Fibroblast of gingiva (primary cell): ENCODE measurements at regions not wholly inside any gene's neighbourhood (a gene's known extent, or its start where the extent isn't known, plus 50 kb on each side); places are given as distances from the start of the nearest gene placed in this dataset.

Experiments
- DNase-seq: peaks from one replicate; pipeline ENCODE4 v3.0.0-alpha.2; 2011; ENCODE audit warnings: low read depth

DNA sequence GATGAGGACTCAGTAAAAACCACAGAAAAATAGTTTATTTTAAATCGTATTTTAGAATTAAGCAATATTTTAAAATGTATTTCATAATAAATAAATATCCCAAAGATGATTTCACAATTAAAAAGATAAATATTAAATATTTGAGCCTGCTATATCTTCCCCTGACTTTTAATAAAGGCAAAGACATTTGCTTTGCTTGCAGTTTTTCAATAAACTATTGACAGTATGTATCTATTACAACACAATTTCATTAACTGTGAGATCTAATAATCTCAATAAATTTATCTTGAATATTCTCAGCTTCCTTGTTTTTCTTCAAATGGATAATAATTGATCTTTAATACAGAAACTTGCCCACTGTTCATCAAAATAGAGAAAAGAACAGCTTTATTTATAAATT is 186.2 kb upstream of the TARS1 start:
- no peak for DNase-seq

DNA sequence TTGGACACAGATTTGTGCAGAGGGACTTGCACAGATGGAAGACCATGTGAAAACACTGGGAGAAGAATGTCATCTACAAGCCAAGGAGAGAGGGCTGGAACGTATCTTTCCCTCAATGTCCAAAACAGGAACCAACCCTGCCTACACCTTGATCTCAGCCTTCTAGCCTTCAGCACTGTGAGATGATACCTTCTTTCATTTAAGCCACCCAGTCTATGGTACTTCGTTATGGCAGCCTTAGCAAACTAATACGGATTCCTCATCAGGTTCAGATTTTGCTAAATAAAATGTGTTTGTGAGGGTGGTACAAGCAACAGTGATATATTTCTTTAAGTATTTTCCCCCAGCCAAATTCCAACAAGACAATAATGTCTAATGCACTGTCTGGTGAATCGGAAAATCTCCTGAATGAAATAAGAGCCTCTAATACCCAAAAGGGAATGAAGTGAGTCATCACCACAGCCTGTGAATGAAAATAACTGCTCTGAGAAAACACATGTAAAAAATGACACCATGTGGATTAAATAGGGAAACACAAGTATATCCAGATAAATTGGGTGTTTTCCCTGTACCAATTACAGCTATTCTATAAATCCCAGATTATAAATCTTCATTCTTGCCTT is 182.8 kb upstream of the TARS1 start:
- DNase-seq: peak; percentile 77

DNA sequence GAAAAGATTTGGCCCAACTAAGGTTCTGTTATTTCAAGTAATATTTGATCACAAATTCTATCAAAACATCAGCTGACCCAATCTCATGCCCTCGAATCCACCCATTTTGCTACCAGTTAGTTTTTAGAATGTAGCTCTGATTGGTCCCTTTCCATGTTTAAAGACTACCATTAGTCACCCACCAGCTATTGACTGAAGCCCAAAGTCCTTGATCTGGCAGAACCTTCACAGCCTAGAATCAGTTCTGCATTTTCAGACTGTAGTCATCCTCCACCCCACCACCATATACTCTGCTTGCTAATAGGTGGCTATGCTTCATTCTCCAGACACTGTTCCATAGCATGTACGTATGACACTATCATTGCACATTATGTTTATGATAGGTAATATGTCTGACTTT is 182.2 kb upstream of the TARS1 start:
- DNase-seq: no peak

DNA sequence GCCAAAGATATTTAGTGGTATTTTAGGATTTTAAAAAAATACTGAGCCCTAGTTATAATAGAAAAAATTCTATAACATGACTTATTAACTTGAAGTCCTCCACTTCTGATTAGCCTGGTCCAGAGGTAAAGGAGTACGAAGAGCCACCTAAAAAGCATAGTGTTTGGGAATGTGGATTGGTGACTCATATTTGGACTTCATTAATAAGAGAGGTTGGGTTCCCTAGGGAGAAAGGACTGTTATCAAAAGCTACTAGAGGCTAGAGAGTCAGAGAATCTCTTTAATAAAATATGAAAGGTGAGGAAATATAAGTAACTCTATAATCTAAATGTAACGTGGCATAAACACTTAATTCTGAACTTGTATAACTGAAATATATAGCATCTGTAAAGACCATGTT is 180.7 kb upstream of the TARS1 start:
- DNase-seq: no peak

DNA sequence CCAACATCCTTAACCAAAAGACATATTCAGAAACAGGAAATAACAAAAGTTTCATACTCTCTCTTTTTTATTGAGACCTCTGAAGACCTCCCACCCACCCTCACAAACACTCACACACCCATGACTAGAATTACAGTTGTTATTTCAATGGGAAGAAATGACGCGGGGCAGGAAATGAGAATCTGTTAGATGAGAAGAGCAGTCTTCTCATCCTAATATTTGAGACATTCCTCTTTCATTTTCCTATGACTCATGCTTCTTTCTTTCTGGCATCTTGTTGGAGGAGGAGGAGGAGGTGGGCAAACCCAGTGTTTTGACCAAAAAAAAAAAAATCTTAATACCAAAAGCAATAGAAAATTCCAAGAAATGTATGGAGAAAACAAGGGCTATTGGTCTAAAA is 179.5 kb upstream of the TARS1 start:
- peak; percentile 37 for DNase-seq

DNA sequence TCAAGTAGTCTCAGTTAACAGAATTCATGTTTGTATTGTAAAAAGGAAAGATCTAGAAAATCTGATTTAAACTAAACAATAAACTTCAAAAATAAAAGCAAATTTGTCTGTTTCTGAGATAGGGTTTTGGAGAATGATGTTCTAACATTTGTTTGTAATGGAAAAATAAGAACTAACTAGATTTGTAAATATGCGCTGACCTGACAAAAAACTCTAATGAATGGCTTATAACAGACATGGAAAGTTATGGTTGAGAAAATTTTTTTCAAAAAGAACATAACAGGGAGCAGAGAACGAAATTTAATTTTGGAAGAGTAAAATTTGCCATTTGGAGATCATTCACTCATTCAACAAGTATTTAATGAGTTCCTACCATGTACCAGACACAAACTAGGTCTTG is 179.0 kb upstream of the TARS1 start:
- no peak for DNase-seq

DNA sequence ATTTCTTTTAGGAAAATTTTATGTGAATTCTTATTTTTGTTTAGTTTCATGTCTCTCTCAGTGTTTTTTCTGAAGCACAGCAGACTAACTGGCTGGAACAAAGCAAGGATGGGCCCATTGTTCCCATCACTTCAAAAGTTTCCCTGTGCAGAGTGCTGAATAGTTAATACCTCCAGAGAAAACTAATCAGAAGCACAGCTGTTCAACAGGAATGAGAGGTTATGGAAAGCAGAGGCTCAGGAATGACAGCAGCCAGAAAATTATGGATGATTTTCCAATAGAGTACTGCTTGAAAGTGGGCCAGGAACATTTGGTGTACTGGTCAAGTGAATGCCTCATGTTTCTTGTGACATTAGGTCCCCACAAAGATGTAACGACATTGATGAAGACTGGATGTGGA is 173.0 kb upstream of the TARS1 start:
- DNase-seq: no peak

DNA sequence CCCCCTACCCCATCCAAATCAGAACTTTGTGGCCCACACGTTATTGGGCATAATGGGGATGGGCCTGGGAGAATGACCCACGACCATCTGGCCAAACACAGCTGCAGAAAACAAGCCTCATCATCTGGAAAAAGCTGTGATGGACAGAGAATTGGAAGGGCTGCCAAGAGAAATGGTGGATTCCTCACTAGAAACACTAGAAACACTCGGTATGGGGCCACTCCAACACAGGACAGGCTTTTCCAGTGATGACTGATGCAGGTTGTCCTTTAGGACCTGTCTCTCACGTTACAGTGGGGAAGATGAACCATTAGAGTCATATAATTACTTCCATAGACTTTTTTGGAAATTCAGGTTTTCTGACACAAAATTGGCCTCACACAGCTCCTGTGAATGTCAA is 172.4 kb upstream of the TARS1 start:
- no peak for DNase-seq

DNA sequence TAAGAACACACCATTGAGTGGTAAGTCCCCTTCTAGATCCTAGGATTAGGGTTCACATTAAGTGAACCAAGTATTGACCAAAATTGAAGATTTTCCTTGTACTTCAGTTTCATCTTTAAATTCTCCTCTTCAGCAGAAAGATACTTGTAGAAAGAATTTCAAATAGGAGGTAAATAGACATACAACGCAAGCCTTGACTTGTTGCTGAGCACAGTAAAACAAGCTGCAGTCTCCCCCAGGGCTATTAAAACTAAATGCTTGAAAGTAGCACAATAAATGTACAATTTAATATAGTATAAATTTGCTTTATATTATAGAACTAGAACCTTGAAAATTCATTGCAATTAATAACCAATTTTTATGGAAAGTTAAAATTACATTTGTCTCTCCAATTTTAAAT is 170.1 kb upstream of the TARS1 start:
- DNase-seq: no peak

DNA sequence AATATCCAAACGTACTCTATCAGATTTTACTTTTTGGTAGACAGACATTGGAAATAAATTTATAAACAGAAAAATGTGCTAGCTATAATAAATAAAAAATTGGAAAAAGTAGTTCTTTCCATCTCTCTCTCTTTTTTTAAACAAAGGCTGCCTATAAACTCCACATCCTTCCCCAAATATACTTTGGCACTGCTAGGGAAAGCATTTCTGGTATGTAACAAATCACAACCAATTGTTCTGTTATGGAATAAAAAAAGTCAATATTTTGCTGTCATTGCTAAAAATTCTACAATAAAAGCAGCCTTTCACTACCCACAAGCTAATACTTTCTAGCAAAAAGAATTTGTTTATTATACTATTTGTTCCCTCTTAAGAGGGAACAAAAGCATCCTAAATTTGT is 169.2 kb upstream of the TARS1 start:
- DNase-seq: peak; percentile 8

DNA sequence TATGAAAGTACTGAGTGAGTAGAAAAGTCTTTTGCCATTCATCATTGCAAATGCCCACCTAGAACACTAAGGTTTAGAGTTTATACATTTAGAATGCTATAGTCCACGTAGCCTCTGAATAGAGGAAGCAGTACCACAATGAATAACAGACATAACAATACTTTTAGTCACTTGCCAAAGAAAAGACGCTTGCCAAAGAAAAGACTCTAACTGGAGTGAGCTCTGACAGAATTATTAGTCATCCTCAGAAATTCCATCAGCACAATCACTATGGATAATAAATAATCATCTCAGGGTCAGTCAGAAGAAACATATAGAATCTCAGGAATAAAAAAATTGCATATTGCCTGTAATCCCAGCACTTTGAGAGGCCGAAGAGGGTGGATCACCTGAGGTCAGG is 168.5 kb upstream of the TARS1 start:
- peak; percentile 79 for DNase-seq

DNA sequence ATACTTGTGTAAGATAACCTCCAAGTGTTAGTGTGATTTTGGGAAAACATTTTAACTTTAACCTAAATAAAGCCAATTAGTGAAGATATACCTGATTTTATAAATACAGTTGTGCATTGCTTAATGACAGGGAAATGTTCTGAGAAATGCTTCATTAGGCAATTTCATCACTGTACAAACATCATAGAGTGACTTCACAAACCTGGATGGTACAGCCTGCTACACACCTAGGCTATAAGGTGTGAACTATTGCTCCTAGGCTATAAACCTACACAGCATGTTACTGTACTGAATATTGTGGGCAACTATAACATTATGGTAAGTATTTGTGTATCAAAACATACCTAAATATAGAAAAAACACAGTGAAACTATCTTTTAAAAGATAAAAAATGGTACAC is 166.8 kb upstream of the TARS1 start:
- no peak for DNase-seq

DNA sequence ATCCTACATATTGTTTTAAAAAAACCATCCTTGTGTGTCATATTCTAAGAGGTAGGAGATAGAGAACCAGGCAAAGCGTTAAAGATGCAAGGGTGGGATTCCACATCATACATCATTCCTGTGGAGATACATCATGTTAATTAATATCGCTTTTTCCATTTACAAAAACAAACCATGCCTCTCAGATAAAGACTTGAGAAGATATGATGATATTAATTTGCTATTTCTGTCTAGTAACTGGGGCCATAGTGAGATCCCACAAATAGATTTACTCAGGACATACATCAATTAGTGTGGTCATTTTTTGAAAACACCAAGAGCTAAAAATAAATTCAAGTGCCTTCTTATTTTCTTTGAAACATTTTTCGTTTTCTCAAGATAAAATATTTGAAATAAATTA is 165.4 kb upstream of the TARS1 start:
- DNase-seq: no peak

DNA sequence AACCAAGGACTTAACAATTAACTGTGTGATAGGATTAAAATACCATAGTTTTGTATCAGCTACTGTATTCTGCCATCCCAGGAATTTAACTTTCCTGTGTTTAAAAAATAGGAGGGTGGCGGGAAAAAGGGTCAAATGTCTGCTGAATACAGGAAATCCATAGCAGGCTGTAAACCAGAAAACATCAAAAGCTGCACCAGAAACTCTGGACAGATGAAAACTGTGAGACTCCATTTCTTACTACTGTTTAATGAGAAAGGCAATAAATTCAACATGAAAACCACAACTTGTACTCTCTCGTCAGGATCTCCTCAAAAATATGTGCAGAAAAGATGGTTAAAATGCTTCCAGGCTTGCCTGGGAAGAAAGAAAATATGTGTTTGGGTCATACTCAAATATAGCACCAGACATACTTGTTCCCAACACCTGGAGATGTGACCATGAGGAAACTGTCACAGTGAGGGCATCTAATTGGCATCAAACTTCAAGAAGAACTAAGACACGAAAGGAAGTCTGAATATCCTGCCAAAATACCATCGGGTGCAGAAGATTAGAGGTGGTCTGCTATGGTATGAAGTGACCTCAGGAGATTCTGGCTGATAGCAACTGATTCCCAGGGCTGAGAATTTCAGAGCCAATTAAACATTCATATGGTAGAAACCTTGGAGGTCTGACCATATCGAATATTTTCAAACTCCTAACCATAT is 164.7 kb upstream of the TARS1 start:
- no peak for DNase-seq

DNA sequence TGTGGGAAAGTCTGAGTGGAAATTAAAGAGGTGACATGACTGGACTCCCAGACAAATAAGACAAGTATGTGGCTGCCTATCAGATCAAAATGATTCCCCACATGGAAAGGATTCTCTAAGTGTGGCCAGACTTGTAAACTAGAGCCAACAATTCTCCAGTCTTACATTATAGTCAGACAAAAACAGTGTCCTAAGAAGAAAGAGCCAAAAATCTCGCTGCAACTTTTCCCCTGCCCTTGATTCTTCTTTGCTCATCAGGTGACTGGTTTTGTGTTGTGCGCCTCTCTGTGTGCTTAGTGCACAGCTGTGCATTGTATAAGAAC is 164.2 kb upstream of the TARS1 start:
- no peak for DNase-seq

DNA sequence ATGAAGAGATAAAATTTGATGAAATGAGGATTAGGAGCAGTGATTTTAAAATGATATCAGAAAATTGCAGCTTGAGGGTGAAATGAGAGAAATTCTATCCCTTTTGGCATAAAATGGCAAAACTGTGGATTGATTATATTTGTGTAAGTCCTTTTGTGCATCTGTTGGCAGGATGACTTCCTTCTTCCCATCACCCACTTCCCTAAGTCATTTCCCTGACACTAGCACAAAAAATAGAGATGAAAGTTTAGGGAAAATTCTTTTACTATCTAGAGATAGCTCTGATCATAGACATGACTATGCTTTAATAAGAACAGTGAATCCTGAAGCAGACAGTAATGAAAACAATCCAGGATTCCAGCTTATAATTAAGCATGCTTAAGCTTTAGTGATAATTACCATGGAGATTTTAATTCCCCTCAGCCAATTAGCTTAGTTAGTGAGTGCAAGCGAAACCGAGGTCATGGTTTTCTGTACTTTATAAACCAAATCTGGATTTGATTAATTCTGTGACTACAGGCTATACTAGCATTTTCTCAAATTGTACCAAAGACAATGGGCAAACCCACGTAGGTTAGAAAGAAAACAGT is 163.6 kb upstream of the TARS1 start:
- DNase-seq: no peak

DNA sequence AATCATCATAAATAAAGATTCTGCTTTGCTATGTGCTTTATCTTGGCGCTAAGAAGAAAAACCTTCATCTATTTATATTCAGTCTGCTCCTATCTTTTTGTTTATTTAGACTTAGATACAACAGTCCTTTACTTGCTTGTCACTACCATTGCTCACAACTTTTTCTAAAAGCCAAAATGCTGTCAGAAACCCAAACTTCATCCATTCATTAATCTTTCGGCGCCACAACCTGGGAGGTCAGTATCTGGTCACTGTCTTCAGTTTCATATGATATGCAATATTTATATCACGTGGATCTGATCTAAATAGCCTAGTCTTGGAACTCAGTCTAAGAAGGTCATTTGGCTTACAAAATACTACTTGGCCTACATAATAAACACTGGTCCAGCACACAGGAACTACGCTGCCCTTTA is 159.3 kb upstream of the TARS1 start:
- no peak for DNase-seq

DNA sequence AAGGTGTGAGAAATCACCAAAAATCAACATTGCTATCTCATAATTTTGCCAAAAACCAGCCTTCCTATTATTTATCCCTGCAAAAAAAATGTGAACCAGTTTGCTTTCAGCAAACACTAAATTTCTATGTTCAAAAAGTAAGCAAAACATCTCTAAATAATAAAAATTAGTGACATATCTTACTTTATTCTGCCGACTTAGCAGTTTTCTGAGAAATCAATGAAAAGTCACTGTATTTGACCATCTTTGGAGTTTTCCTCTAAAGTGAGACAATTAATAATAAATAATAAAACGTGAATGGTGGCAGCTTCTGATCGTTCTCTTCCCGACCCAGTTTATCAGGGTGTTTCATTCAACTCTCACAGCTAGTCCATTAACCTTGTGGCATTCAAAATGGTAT is 158.6 kb upstream of the TARS1 start:
- DNase-seq: no peak

DNA sequence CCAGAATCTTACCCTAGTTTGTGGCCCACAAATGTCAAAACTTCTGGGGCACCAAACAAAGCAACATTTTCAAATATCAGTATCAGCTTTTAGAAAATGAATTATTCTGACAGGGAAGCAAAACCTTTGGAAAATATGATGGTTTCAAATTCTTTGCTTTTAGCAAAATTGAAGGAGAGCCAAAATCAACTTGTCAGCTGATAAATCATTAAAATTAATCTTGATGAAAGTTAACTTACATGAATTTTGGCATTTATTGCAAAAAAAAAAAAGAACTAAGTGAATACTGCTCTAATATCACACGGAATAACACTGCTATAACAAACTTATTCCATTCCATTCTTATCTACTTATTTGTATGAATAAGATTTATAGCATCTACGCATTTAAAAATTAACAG is 158.1 kb upstream of the TARS1 start:
- no peak for DNase-seq

DNA sequence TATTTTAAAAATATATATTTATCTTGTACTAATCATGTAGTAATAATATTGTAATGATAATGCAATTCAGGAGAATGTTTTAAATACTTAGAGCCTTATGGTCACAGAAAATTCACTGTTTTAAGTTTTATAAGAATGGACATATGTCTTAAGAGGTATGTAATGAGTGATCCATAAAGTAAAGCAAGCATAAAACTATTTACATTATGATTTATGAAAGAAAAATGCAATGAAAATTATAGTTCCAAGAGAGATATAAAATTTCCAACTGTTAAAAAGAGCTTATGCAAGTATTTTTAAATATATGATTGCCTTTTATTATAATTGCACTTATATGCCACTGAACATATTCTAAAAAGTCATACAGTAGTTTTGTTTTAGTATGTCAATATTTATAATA is 157.5 kb upstream of the TARS1 start:
- DNase-seq: no peak

DNA sequence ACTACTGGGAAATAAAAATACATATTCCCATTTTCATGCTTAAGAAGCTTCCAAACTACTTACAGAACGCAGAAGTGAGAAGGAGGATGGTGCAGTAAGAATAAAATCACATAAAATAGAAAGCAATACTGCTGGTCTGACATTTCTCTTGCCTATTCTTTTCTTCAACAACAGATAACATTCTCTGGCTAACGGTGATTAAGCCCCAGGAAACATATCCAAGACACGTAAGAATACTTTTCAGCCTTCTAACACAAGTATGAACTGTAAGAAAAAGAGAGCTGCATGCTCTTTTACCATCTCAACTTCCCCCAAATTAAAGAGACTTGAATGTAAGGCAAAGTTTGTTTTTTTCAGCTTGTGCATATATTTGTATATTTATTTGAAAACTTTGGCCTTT is 156.1 kb upstream of the TARS1 start:
- DNase-seq: no peak

DNA sequence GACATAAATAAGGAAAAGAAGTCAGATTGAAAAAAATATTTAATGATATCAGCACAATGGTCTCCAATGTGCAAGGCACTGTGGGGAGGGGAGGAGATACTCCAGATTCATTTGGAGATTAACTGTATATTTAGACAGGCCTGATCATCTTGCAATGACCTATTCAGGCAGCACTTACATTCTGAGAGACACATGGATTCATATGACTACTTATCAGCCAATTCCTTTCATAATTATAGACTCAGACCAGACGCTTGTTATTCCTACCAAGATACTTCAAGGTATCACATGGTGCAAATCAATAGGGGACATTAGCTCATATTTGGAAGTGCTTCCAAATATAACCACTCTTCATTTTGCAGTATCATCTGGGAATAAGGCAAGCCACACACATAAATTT is 153.5 kb upstream of the TARS1 start:
- no peak for DNase-seq

DNA sequence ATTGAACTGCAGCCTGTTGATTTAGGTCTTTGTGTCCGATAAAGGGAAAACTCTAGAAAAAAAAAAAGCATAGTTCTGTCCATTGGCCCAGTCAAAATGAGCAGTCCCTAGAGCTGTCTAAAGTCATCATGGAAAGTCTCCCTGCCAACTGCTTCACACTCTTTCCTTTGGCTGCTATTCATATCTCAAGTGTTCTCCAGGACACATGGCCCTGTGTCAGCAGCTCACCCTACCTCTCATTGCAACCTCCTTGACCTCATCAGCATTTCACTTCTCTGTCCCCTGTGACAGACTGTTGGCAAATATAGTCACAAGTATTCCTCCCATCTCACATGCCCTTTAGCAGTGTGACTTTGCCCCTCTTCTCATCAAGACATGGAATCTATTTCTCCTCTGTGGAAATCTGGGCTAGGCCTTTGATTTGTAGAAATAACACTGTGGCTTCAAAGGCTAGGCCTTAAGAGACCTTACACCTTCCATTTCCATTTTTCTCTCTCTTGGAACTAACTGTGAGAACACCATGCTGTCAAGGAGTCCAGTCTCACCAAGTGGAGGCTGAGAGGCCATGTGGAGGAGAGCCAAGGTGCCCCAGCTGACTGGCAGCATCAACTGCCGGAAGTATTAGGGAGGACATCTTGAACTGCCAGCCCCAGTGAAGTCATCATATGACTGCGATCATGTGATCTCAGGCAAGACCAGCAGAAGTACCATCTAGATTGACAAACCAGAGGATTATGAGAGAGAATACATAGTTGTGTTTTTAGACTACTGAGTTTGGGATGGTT is 149.4 kb upstream of the TARS1 start:
- no peak for DNase-seq
